HepG2 (cell line): ENCODE measurements at regions not wholly inside any gene's neighbourhood (a gene's known extent, or its start where the extent isn't known, plus 50 kb on each side); places are given as distances from the start of the nearest gene placed in this dataset.

Experiments
- ATAC-seq: fragments of 200-7000 bp; cut with Tn5 transposase; 3 replicates; pipeline ENCODE4 v1.9.1; 2020; ENCODE audit warnings: mild to moderate bottlenecking, moderate library complexity
- BruUV-seq: library from RNA; stranded (reverse); fragments of 400-500 nt; replicated peaks from 2 replicates; lab custom pipeline; 2021; lab: Mats Ljungman, UMichigan
- CTCF ChIA-PET: fragments of 300-600 bp; formaldehyde crosslinking; extraction: SDS; loops from one replicate; lab custom pipeline; 2021; ENCODE audit warnings: low total read pairs, inconsistent platforms, low intra/inter-chr PET ratio; lab: Yijun Ruan, JAX
- POLR2A ChIA-PET: fragments of 350-600 bp; sonication (Branson Sonifier 250); formaldehyde crosslinking; loops from one replicate; lab custom pipeline; 2020; ENCODE audit warnings: antibody characterized with exemption, inconsistent platforms; lab: Yijun Ruan, JAX
- DNase-seq: peaks from one replicate; pipeline ENCODE4 v3.0.0-alpha.2; 2015; ENCODE audit warnings: low spot score
- FAIRE-seq: peaks from 3 replicates; lab custom pipeline; 2011; peaks lifted over from hg19 to GRCh38; lab: Jason Lieb, UNC
- H2AFZ ChIP-seq: one replicate; pipeline ENCODE4 v1.6.1; 2011; ENCODE audit warnings: low read length, inconsistent platforms
- H3K27ac ChIP-seq: fragments of 300-600 bp; 3 replicates; pipeline ENCODE4 v1.8.0; 2011; ENCODE audit warnings: mixed run types, mild to moderate bottlenecking, mixed read lengths, low read length, inconsistent platforms; ENCODE audit not compliant: insufficient read depth; ENCODE audit errors: extremely low read length
- H3K27me3 ChIP-seq, 2 experiments: fragments of 200-600 bp in 1 of 2; 2 replicates in 1 of 2; 3 replicates in 1 of 2; pipeline versions ENCODE4 v1.6.0 to v1.8.0; 2011; ENCODE audit warnings: low read length in 2 of 2, mild to moderate bottlenecking in 2 of 2, moderate library complexity in 2 of 2, inconsistent platforms in 1 of 2; ENCODE audit not compliant: insufficient read depth in 2 of 2, control insufficient read depth in 1 of 2
- H3K36me3 ChIP-seq, 2 experiments: fragments of 200-600 bp in 1 of 2; replicated peaks in 1 of 2; 2 replicates in 1 of 2; 3 replicates in 1 of 2; pipeline versions ENCODE4 v1.5.1 to v1.8.0; 2011; ENCODE audit warnings: low read length in 2 of 2, inconsistent platforms in 1 of 2; ENCODE audit not compliant: insufficient read depth in 2 of 2, control insufficient read depth in 1 of 2
- H3K4me1 ChIP-seq: 2 replicates; pipeline ENCODE4 v1.5.1; 2012; ENCODE audit warnings: low read length, inconsistent platforms; ENCODE audit not compliant: insufficient read depth
- H3K4me2 ChIP-seq: 2 replicates; pipeline ENCODE4 v1.6.0; 2011; ENCODE audit warnings: low read depth, low read length, inconsistent platforms
- H3K4me3 ChIP-seq, 3 experiments: fragments of 200-600 bp in 1 of 3; sonication (generic), shearing (Covaris generic) in 1 of 3; replicated peaks in 1 of 3; 2 replicates each; pipeline ENCODE4 v1.5.1; 2011 to 2016; ENCODE audit warnings: low read length in 3 of 3, inconsistent platforms in 2 of 3, low read depth in 2 of 3, mild to moderate bottlenecking in 2 of 3, control low read depth in 1 of 3, mixed read lengths in 1 of 3; ENCODE audit not compliant: insufficient read depth in 1 of 3
- H3K79me2 ChIP-seq: one replicate; pipeline ENCODE4 v1.6.1; 2011; ENCODE audit warnings: low read length, inconsistent platforms; ENCODE audit not compliant: insufficient read depth
- H3K9ac ChIP-seq: 2 replicates; pipeline ENCODE4 v1.6.0; 2011; ENCODE audit warnings: mild to moderate bottlenecking, low read depth, low read length, inconsistent platforms; ENCODE audit not compliant: insufficient read depth
- H3K9me3 ChIP-seq: 2 replicates; pipeline ENCODE4 v1.5.1; 2012; ENCODE audit warnings: mild to moderate bottlenecking, low read length
- H4K20me1 ChIP-seq: 2 replicates; pipeline ENCODE4 v1.6.0; 2011; ENCODE audit warnings: inconsistent platforms, mild to moderate bottlenecking, low read length, moderate library complexity; ENCODE audit not compliant: insufficient read depth
- JDP2 ChIP-seq: sonication (generic); formaldehyde crosslinking; IDR thresholded peaks from 2 replicates; pipeline ENCODE4 v1.8.1; 2022; ENCODE audit warnings: missing genetic modification reagents, borderline replicate concordance
- SMAD9 ChIP-seq: sonication (generic); formaldehyde crosslinking; IDR thresholded peaks from 2 replicates; pipeline ENCODE4 v1.5.1; 2020; ENCODE audit warnings: mild to moderate bottlenecking, missing genetic modification reagents
- SP5 ChIP-seq: IDR thresholded peaks from 2 replicates; pipeline ENCODE4 v1.6.1; 2016; ENCODE audit warnings: low read depth, borderline replicate concordance
- ZNF331 ChIP-seq: sonication (generic); formaldehyde crosslinking; IDR thresholded peaks from 2 replicates; pipeline ENCODE4 v1.4.0; 2020; ENCODE audit warnings: missing genetic modification reagents
- ZNF780A ChIP-seq: sonication (generic); formaldehyde crosslinking; IDR thresholded peaks from 2 replicates; pipeline ENCODE4 v1.8.0; 2022; ENCODE audit warnings: mild to moderate bottlenecking, missing genetic modification reagents, moderate library complexity
- ZNF781 ChIP-seq: sonication (generic); formaldehyde crosslinking; IDR thresholded peaks from 2 replicates; pipeline ENCODE4 v1.5.1; 2020; ENCODE audit warnings: borderline replicate concordance, mild to moderate bottlenecking, missing genetic modification reagents; ENCODE audit errors: not compliant biosample characterization
- ZSCAN29 ChIP-seq: sonication (generic); formaldehyde crosslinking; conservative IDR thresholded peaks from 2 replicates; pipeline ENCODE4 v1.4.0; 2020; ENCODE audit warnings: mild to moderate bottlenecking, missing genetic modification reagents
- WGBS: methylation state at CpG from one replicate; pipeline ENCODE4 v1.1.6; 2017; ENCODE audit warnings: low lambda C conversion rate; 5-methylcytosine and 5-hydroxymethylcytosine counted together
- in situ Hi-C: cut with HindIII; loops from 2 replicates; pipeline ENCODE4 v1.10.0; 2017; ENCODE audit warnings: low pct_unique_long_range_greater_than_20kb; ENCODE audit not compliant: extremely low pct_ligation_motif_present
- intact Hi-C: fragments of 100-400 bp; cut with micrococcal nuclease; formaldehyde crosslinking; loops from one replicate; pipeline ENCODE4 v1.10.0; 2022; ENCODE audit not compliant: unreplicated experiment
- TF ChIP-seq, protein P1 (sequence below): IDR thresholded peaks from 2 replicates; pipeline ENCODE4 v1.6.1; 2012; ENCODE audit warnings: low read length, improper control_type of control experiment
- TF ChIP-seq, protein P2 (sequence below): IDR thresholded peaks from 2 replicates; pipeline ENCODE4 v1.6.1; 2016; ENCODE audit warnings: mild to moderate bottlenecking
- TF ChIP-seq, protein P3 (sequence below): IDR thresholded peaks from 2 replicates; pipeline ENCODE4 v1.6.1; 2012; ENCODE audit warnings: inconsistent platforms
- TF ChIP-seq, protein P4 (sequence below): sonication (generic); formaldehyde crosslinking; IDR thresholded peaks from 2 replicates; pipeline ENCODE4 v1.5.1; 2020; ENCODE audit warnings: mild to moderate bottlenecking, missing genetic modification reagents, borderline replicate concordance
- TF ChIP-seq, protein P5 (sequence below): sonication (generic); formaldehyde crosslinking; IDR thresholded peaks from 2 replicates; pipeline ENCODE4 v1.4.0; 2020; ENCODE audit warnings: low read depth, mild to moderate bottlenecking, missing genetic modification reagents
- TF ChIP-seq, protein P6 (sequence below): sonication (generic); formaldehyde crosslinking; conservative IDR thresholded peaks from 2 replicates; pipeline ENCODE4 v1.4.0; 2020; ENCODE audit warnings: mild to moderate bottlenecking, missing genetic modification reagents, moderate library complexity

DNA sequence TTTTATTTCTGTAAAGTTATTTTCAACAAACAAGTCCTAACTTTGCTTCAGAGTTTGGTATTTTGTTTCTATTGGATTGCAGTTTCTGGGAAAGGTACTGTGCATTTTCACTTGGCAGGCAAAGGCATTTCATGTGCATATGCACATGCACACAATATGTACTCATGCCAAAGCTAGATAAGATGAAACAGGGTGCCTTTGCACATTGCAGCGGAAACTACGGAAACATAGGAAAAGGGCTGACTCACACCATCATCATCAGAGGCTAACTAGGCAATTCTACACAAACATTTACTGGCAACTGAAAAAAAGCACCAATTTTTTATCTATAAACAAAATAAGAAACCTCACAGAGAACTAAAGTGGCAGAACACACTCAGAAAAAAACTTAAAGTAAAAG, 550.6 kb upstream of the NECTIN3 start:
- DNase-seq (no peak), FAIRE-seq (no peak), ATAC-seq (no peak)
- in situ Hi-C loops (no loop called here), intact Hi-C loops (no loop called here)
- Histone ChIP-seq H3K4me2 (no peak overlapping the region), H3K36me3 (no peaks in the 10 kb centered on the region), H3K4me1 (no peaks in the 10 kb centered on the region), H3K27me3 (no peaks in the 10 kb centered on the region), H3K27ac (no peak overlapping the region), H3K9ac (no peak overlapping the region), H3K79me2 (no peaks in the 10 kb centered on the region), H3K9me3 (no peaks in the 10 kb centered on the region), H4K20me1 (no peaks in the 10 kb centered on the region), H2AFZ (no peak overlapping the region), H3K4me3 (no peak overlapping the region)
- ChIA-PET CTCF (no interaction called here), POLR2A (no interaction called here)
- no TSS peak for BruUV-seq
- 83% methylated on average over 2 of the region's 2 CpGs for WGBS
- TF ChIP-seq ZNF781 (CRISPR knock-in tag) (no peak), ZSCAN29 (CRISPR knock-in tag) (no peak), ZNF780A (no peak), JDP2 (CRISPR knock-in tag) (no peak), ZNF331 (no peak), SMAD9 (CRISPR knock-in tag) (no peak), SP5 (CRISPR knock-in tag) (no peak)
- TF ChIP-seq, protein P1, sequence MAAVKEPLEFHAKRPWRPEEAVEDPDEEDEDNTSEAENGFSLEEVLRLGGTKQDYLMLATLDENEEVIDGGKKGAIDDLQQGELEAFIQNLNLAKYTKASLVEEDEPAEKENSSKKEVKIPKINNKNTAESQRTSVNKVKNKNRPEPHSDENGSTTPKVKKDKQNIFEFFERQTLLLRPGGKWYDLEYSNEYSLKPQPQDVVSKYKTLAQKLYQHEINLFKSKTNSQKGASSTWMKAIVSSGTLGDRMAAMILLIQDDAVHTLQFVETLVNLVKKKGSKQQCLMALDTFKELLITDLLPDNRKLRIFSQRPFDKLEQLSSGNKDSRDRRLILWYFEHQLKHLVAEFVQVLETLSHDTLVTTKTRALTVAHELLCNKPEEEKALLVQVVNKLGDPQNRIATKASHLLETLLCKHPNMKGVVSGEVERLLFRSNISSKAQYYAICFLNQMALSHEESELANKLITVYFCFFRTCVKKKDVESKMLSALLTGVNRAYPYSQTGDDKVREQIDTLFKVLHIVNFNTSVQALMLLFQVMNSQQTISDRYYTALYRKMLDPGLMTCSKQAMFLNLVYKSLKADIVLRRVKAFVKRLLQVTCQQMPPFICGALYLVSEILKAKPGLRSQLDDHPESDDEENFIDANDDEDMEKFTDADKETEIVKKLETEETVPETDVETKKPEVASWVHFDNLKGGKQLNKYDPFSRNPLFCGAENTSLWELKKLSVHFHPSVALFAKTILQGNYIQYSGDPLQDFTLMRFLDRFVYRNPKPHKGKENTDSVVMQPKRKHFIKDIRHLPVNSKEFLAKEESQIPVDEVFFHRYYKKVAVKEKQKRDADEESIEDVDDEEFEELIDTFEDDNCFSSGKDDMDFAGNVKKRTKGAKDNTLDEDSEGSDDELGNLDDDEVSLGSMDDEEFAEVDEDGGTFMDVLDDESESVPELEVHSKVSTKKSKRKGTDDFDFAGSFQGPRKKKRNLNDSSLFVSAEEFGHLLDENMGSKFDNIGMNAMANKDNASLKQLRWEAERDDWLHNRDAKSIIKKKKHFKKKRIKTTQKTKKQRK, result no peak
- TF ChIP-seq, protein P2, sequence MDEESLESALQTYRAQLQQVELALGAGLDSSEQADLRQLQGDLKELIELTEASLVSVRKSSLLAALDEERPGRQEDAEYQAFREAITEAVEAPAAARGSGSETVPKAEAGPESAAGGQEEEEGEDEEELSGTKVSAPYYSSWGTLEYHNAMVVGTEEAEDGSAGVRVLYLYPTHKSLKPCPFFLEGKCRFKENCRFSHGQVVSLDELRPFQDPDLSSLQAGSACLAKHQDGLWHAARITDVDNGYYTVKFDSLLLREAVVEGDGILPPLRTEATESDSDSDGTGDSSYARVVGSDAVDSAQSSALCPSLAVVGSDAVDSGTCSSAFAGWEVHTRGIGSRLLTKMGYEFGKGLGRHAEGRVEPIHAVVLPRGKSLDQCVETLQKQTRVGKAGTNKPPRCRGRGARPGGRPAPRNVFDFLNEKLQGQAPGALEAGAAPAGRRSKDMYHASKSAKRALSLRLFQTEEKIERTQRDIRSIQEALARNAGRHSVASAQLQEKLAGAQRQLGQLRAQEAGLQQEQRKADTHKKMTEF (CRISPR knock-in tag), result no peak
- TF ChIP-seq, protein P3, sequence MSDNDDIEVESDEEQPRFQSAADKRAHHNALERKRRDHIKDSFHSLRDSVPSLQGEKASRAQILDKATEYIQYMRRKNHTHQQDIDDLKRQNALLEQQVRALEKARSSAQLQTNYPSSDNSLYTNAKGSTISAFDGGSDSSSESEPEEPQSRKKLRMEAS, result no peak
- TF ChIP-seq, protein P4, sequence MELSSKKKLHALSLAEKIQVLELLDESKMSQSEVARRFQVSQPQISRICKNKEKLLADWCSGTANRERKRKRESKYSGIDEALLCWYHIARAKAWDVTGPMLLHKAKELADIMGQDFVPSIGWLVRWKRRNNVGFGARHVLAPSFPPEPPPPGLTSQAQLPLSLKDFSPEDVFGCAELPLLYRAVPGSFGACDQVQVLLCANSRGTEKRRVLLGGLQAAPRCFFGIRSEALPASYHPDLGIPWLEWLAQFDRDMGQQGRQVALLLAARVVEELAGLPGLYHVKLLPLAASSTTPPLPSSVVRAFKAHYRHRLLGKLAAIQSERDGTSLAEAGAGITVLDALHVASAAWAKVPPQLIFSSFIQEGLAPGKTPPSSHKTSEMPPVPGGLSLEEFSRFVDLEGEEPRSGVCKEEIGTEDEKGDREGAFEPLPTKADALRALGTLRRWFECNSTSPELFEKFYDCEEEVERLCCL (CRISPR knock-in tag), result no peak
- TF ChIP-seq, protein P5, sequence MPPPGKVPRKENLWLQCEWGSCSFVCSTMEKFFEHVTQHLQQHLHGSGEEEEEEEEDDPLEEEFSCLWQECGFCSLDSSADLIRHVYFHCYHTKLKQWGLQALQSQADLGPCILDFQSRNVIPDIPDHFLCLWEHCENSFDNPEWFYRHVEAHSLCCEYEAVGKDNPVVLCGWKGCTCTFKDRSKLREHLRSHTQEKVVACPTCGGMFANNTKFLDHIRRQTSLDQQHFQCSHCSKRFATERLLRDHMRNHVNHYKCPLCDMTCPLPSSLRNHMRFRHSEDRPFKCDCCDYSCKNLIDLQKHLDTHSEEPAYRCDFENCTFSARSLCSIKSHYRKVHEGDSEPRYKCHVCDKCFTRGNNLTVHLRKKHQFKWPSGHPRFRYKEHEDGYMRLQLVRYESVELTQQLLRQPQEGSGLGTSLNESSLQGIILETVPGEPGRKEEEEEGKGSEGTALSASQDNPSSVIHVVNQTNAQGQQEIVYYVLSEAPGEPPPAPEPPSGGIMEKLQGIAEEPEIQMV (CRISPR knock-in tag), result no peak
- TF ChIP-seq, protein P6, sequence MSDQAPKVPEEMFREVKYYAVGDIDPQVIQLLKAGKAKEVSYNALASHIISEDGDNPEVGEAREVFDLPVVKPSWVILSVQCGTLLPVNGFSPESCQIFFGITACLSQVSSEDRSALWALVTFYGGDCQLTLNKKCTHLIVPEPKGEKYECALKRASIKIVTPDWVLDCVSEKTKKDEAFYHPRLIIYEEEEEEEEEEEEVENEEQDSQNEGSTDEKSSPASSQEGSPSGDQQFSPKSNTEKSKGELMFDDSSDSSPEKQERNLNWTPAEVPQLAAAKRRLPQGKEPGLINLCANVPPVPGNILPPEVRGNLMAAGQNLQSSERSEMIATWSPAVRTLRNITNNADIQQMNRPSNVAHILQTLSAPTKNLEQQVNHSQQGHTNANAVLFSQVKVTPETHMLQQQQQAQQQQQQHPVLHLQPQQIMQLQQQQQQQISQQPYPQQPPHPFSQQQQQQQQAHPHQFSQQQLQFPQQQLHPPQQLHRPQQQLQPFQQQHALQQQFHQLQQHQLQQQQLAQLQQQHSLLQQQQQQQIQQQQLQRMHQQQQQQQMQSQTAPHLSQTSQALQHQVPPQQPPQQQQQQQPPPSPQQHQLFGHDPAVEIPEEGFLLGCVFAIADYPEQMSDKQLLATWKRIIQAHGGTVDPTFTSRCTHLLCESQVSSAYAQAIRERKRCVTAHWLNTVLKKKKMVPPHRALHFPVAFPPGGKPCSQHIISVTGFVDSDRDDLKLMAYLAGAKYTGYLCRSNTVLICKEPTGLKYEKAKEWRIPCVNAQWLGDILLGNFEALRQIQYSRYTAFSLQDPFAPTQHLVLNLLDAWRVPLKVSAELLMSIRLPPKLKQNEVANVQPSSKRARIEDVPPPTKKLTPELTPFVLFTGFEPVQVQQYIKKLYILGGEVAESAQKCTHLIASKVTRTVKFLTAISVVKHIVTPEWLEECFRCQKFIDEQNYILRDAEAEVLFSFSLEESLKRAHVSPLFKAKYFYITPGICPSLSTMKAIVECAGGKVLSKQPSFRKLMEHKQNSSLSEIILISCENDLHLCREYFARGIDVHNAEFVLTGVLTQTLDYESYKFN (CRISPR knock-in tag), result no peak
